K562 (cell line): ENCODE measurements at regions not wholly inside any gene's neighbourhood (a gene's known extent, or its start where the extent isn't known, plus 50 kb on each side); places are given as distances from the start of the nearest gene placed in this dataset.

Experiments
- ATAC-seq: fragments of 200-7000 bp; cut with Tn5 transposase; 3 replicates; pipeline ENCODE4 v1.9.1; 2020; ENCODE audit warnings: moderate library complexity
- BruUV-seq: library from RNA; stranded (reverse); fragments of 400-500 nt; replicated peaks from 2 replicates; lab custom pipeline; 2021; lab: Mats Ljungman, UMichigan
- CTCF ChIA-PET: fragments of 300-600 bp; formaldehyde crosslinking; extraction: SDS; loops from one replicate; lab custom pipeline; 2021; ENCODE audit warnings: low intra/inter-chr PET ratio; lab: Yijun Ruan, JAX
- POLR2A ChIA-PET: fragments of 300-600, 350-650 bp; sonication (Branson Sonifier 250); formaldehyde crosslinking; extraction: SDS; loops from one replicate; lab custom pipeline; 2021; ENCODE audit warnings: antibody characterized with exemption, inconsistent platforms; lab: Yijun Ruan, JAX
- DNase-seq, 4 experiments: peaks; one replicate each; pipeline versions ENCODE4 v3.0.0 to v3.0.0-alpha.2; 2011 to 2018; ENCODE audit warnings: low spot score in 3 of 4, mixed read lengths in 3 of 4; ENCODE audit errors: extremely low read depth in 1 of 4
- FAIRE-seq: peaks from 2 replicates; lab custom pipeline; 2011; peaks lifted over from hg19 to GRCh38; lab: Jason Lieb, UNC
- H2AFZ ChIP-seq: 2 replicates; pipeline ENCODE4 v1.6.0; 2011; ENCODE audit warnings: low read depth, low read length, control low read depth, inconsistent platforms
- H3K27ac ChIP-seq: fragments of 200-600 bp; 3 replicates; pipeline ENCODE4 v1.8.0; 2011; ENCODE audit warnings: low read depth, mild to moderate bottlenecking, control low read depth, inconsistent platforms, low read length, moderate library complexity, mixed read lengths; ENCODE audit errors: extremely low read depth
- H3K27me3 ChIP-seq, 2 experiments: fragments of 300-600 bp in 1 of 2; 2 replicates in 1 of 2; 3 replicates in 1 of 2; pipeline versions ENCODE4 v1.6.0 to v1.8.0; 2011; ENCODE audit warnings: inconsistent platforms in 2 of 2, low read length in 2 of 2, mild to moderate bottlenecking in 1 of 2, mixed read lengths in 1 of 2, moderate library complexity in 1 of 2; ENCODE audit not compliant: control insufficient read depth in 2 of 2, insufficient read depth in 2 of 2
- H3K36me3 ChIP-seq: fragments of 300-600 bp; 3 replicates; pipeline ENCODE4 v1.8.0; 2011; ENCODE audit warnings: mild to moderate bottlenecking, low read length, inconsistent platforms; ENCODE audit not compliant: control insufficient read depth, insufficient read depth
- H3K4me1 ChIP-seq, 2 experiments: fragments of 200-600 bp in 1 of 2; replicated peaks in 1 of 2; 2 replicates in 1 of 2; 3 replicates in 1 of 2; pipeline versions ENCODE4 v1.5.1 to v1.8.0; 2011; ENCODE audit warnings: inconsistent platforms in 2 of 2, low read length in 2 of 2, mild to moderate bottlenecking in 1 of 2, mixed read lengths in 1 of 2, moderate library complexity in 1 of 2; ENCODE audit not compliant: control insufficient read depth in 2 of 2, insufficient read depth in 2 of 2
- H3K4me2 ChIP-seq: 2 replicates; pipeline ENCODE4 v1.6.1; 2011; ENCODE audit warnings: low read length, control low read depth, inconsistent platforms, mixed read lengths; ENCODE audit not compliant: insufficient read depth
- H3K4me3 ChIP-seq: fragments of 200-600 bp; sonication (generic), shearing (Covaris generic); 2 replicates; pipeline ENCODE4 v1.5.1; 2016; ENCODE audit warnings: control low read depth, inconsistent platforms
- H3K79me2 ChIP-seq: fragments of 200-600 bp; 3 replicates; pipeline ENCODE4 v1.8.0; 2011; ENCODE audit warnings: low read length, inconsistent platforms; ENCODE audit not compliant: control insufficient read depth, insufficient read depth
- H3K9ac ChIP-seq, 2 experiments: 2 replicates each; pipeline versions ENCODE4 v1.6.0 to v1.6.1; 2011; ENCODE audit warnings: low read depth in 2 of 2, low read length in 2 of 2, control low read depth in 1 of 2, inconsistent platforms in 1 of 2, mild to moderate bottlenecking in 1 of 2, mixed read lengths in 1 of 2; ENCODE audit not compliant: insufficient read depth in 1 of 2
- H3K9me1 ChIP-seq: one replicate; pipeline ENCODE4 v1.6.0; 2011; ENCODE audit warnings: inconsistent platforms, mild to moderate bottlenecking, low read length, moderate library complexity; ENCODE audit not compliant: control insufficient read depth, insufficient read depth
- H3K9me3 ChIP-seq: replicated peaks from 2 replicates; pipeline ENCODE4 v1.5.1; 2011; ENCODE audit warnings: low read depth, low read length, inconsistent platforms; ENCODE audit not compliant: control insufficient read depth, insufficient read depth
- H4K20me1 ChIP-seq: replicated peaks from 2 replicates; pipeline ENCODE4 v1.6.1; 2011; ENCODE audit warnings: low read length, inconsistent platforms, mixed read lengths; ENCODE audit not compliant: control insufficient read depth, insufficient read depth
- E2F1 ChIP-seq: sonication (generic); formaldehyde crosslinking; IDR thresholded peaks from 2 replicates; pipeline ENCODE4 v1.8.1; 2023; ENCODE audit warnings: mild to moderate bottlenecking, missing genetic modification reagents, moderate library complexity
- E2F3 ChIP-seq: fragments of 250-450 bp; sonication (Bioruptor Pico); IDR thresholded peaks from 2 replicates; pipeline ENCODE4 v1.4.0; 2020; ENCODE audit warnings: mild to moderate bottlenecking
- KLF13 ChIP-seq: fragments of 450-650 bp; IDR thresholded peaks from 2 replicates; pipeline ENCODE4 v1.6.1; 2016; ENCODE audit warnings: missing genetic modification characterization, low read depth, mild to moderate bottlenecking, missing compliant biosample characterization, moderate library complexity, borderline replicate concordance
- MAFF ChIP-seq: IDR thresholded peaks from 2 replicates; pipeline ENCODE4 v1.6.1; 2012; ENCODE audit warnings: low read length, improper control_type of control experiment
- MAZ ChIP-seq, 2 experiments: fragments of 450-650 bp in 1 of 2; sonication (generic) in 1 of 2; formaldehyde crosslinking; IDR thresholded peaks in 1 of 2; conservative IDR thresholded peaks in 1 of 2; 2 replicates each; pipeline versions ENCODE4 v1.4.0 to v1.5.0; 2020; ENCODE audit warnings: mild to moderate bottlenecking in 1 of 2, missing genetic modification reagents in 1 of 2
- NR1H2 ChIP-seq: sonication (generic); formaldehyde crosslinking; IDR thresholded peaks from 2 replicates; pipeline ENCODE4 v1.4.0; 2020; ENCODE audit warnings: mild to moderate bottlenecking, missing genetic modification reagents
- SRF ChIP-seq, 2 experiments: fragments of 250-450, 450-650 bp in 1 of 2; sonication (Bioruptor Pico) in 1 of 2; sonication (generic) in 1 of 2; formaldehyde crosslinking; IDR thresholded peaks; 2 replicates each; pipeline versions ENCODE4 v1.5.0 to v1.5.1; 2020 to 2022; ENCODE audit warnings: mild to moderate bottlenecking in 1 of 2, missing genetic modification reagents in 1 of 2
- TCFL5 ChIP-seq: fragments of 250-450 bp; sonication (Bioruptor Pico); conservative IDR thresholded peaks from 2 replicates; pipeline ENCODE4 v1.6.1; 2021; ENCODE audit warnings: mild to moderate bottlenecking, moderate library complexity, matching md5 sums
- YY1 ChIP-seq, 3 experiments: IDR thresholded peaks; 2 replicates each; pipeline ENCODE4 v1.6.1; 2011; ENCODE audit warnings: low read length in 2 of 3, mild to moderate bottlenecking in 2 of 3, moderate library complexity in 2 of 3, borderline replicate concordance in 1 of 3, control low read depth in 1 of 3, low read depth in 1 of 3; ENCODE audit not compliant: insufficient read depth in 3 of 3, insufficient replicate concordance in 2 of 3, control insufficient read depth in 1 of 3, insufficient read length in 1 of 3; ENCODE audit errors: extremely low read depth in 1 of 3
- ZNF668 ChIP-seq: fragments of 250-450 bp; sonication (Bioruptor Pico); IDR thresholded peaks from 2 replicates; pipeline ENCODE4 v1.8.0; 2022; ENCODE audit warnings: mild to moderate bottlenecking, inconsistent platforms
- WGBS: fragments of 100-300 bp; shearing (Covaris generic); methylation state at CpG from one replicate; pipeline ENCODE4 v1.1.6; 2016; ENCODE audit warnings: low coverage, mixed read lengths; ENCODE audit not compliant: insufficient coverage; ENCODE audit errors: missing lambda C conversion rate; 5-methylcytosine and 5-hydroxymethylcytosine counted together
- in situ Hi-C: fragments of 300-500 bp; cut with MboI; formaldehyde crosslinking; loops from 4 replicates; pipeline ENCODE4 v1.15.0; 2018; ENCODE audit warnings: inconsistent platforms, mixed read lengths
- intact Hi-C: fragments of 100-400 bp; cut with micrococcal nuclease; formaldehyde crosslinking; loops from 2 replicates; pipeline ENCODE4 v1.14.2; 2022

GRCh38 chr2:53497020-53497419 lies 270.6 kb upstream of the CHAC2 start:
- intact Hi-C loops: no loop called here
- Histone ChIP-seq H3K79me2 (no peaks in the 10 kb centered on the region), H3K27me3 (no peaks in the 10 kb centered on the region), H3K4me1 (no peaks in the 10 kb centered on the region), H3K36me3 (no peaks in the 10 kb centered on the region), H2AFZ (no peak overlapping the region), H3K9me3 (no peaks in the 10 kb centered on the region), H3K4me2 (no peak overlapping the region), H3K9me1 (no peaks in the 10 kb centered on the region), H4K20me1 (no peaks in the 10 kb centered on the region)
- ATAC-seq (no peak), FAIRE-seq (no peak), DNase-seq (no peak)
- no TSS peak for BruUV-seq
- in situ Hi-C loops: no loop called here
- WGBS: 0% methylated on average over 1 of the region's 1 CpG
- POLR2A ChIA-PET: no interaction called here
- no peak for TF ChIP-seq TCFL5 (CRISPR knock-in tag)
- TF ChIP-seq SRF (CRISPR knock-in tag; IDR thresholded peaks at IDR 0.05): no peak
- no peak for TF ChIP-seq YY1 (IDR thresholded peaks at IDR 0.05; ENCODE audit: borderline replicate concordance in 1 of 3, control insufficient read depth in 1 of 3, extremely low read depth in 1 of 3, insufficient read depth in 3 of 3, insufficient read length in 1 of 3, insufficient replicate concordance in 2 of 3, low read depth in 1 of 3, low read length in 2 of 3)
- TF ChIP-seq E2F1: no peak
- no peak for TF ChIP-seq E2F3 (CRISPR knock-in tag)
- TF ChIP-seq MAZ (CRISPR knock-in tag; conservative IDR thresholded peaks at IDR 0.05 in 1 of 2, IDR thresholded peaks at IDR 0.05 in 1 of 2): no peak
- TF ChIP-seq MAFF: no peak
- no peak for TF ChIP-seq NR1H2 (CRISPR knock-in tag)
- no peak for TF ChIP-seq KLF13 (tag)
- no peak for TF ChIP-seq ZNF668 (CRISPR knock-in tag)
- TF ChIP-seq, all 486 proteins: peak for 0
- H3K4me3 ChIP-seq: no peak overlapping the region
- H3K9ac ChIP-seq: no peak overlapping the region
- CTCF ChIA-PET: no interaction called here
- H3K27ac ChIP-seq: no peak overlapping the region
